CD4-positive, alpha-beta T cell (primary cell): ENCODE measurements at regions not wholly inside any gene's neighbourhood (a gene's known extent, or its start where the extent isn't known, plus 50 kb on each side); places are given as distances from the start of the nearest gene placed in this dataset.

ENCODE experiments used
- ATAC-seq: fragments of 200-7000 bp; cut with Tn5 transposase; one replicate; pipeline ENCODE4 v1.10.0; 2022; ENCODE audit warnings: mild to moderate bottlenecking; ENCODE audit not compliant: poor library complexity
- CTCF ChIA-PET: fragments of 350-600 bp; sonication (Branson Sonifier 250); formaldehyde crosslinking; loops from one replicate; lab custom pipeline; 2021; ENCODE audit warnings: antibody characterized with exemption, inconsistent platforms; lab: Charles Lee
- POLR2A ChIA-PET: fragments of 350-600 bp; sonication (Branson Sonifier 250); formaldehyde crosslinking; loops from one replicate; lab custom pipeline; 2021; ENCODE audit warnings: antibody characterized with exemption, inconsistent platforms; lab: Charles Lee
- DNase-seq, 14 experiments: peaks; one replicate each; pipeline ENCODE4 v3.0.0-alpha.2; 2013 to 2020; ENCODE audit warnings: mixed read lengths in 2 of 14
- H3K27ac ChIP-seq, 2 donors: one replicate each; pipeline versions ENCODE4 v1.5.1 to v1.7.0; 2013; ENCODE audit warnings: low read length in 2 of 2, low read depth in 1 of 2, mild to moderate bottlenecking in 1 of 2
- H3K27me3 ChIP-seq, 2 experiments: 1 replicate in 1 of 2; 2 replicates in 1 of 2; pipeline versions ENCODE4 v1.6.1 to v1.7.0; 2013; ENCODE audit warnings: low read length in 2 of 2, control low read depth in 1 of 2, mild to moderate bottlenecking in 1 of 2, moderate library complexity in 1 of 2; ENCODE audit not compliant: insufficient read depth in 2 of 2, control insufficient read depth in 1 of 2
- H3K36me3 ChIP-seq: one replicate; pipeline ENCODE4 v1.6.1; 2013; ENCODE audit warnings: low read length, control low read depth; ENCODE audit not compliant: insufficient read depth
- H3K4me1 ChIP-seq: one replicate; pipeline ENCODE4 v1.6.1; 2013; ENCODE audit warnings: low read length, control low read depth; ENCODE audit not compliant: insufficient read depth
- H3K4me3 ChIP-seq: one replicate; pipeline ENCODE4 v1.5.1; 2013; ENCODE audit warnings: mild to moderate bottlenecking, low read length, moderate library complexity
- H3K9me3 ChIP-seq, 2 experiments: 1 replicate in 1 of 2; 2 replicates in 1 of 2; pipeline versions ENCODE4 v1.6.1 to v1.7.0; 2013; ENCODE audit warnings: low read length in 2 of 2, mild to moderate bottlenecking in 2 of 2, control low read depth in 1 of 2, moderate library complexity in 1 of 2; ENCODE audit not compliant: control insufficient read depth in 1 of 2, insufficient read depth in 1 of 2
- H3K27ac Mint-ChIP-seq: one replicate; pipeline ENCODE4 v1.8.0; 2020; ENCODE audit warnings: mixed read lengths
- H3K27me3 Mint-ChIP-seq: one replicate; pipeline ENCODE4 v1.8.0; 2021; ENCODE audit warnings: mixed read lengths
- H3K36me3 Mint-ChIP-seq: one replicate; pipeline ENCODE4 v1.8.0; 2021; ENCODE audit warnings: low read depth, mixed read lengths
- H3K4me1 Mint-ChIP-seq: one replicate; pipeline ENCODE4 v1.8.0; 2021; ENCODE audit warnings: low read depth, mixed read lengths
- H3K4me3 Mint-ChIP-seq: one replicate; pipeline ENCODE4 v1.8.0; 2020; ENCODE audit warnings: mild to moderate bottlenecking, mixed read lengths
- H3K9me3 Mint-ChIP-seq: one replicate; pipeline ENCODE4 v1.8.0; 2020; ENCODE audit warnings: mixed read lengths
- intact Hi-C, 2 experiments: fragments of 100-400 bp; cut with DNase I in 1 of 2; cut with micrococcal nuclease in 1 of 2; formaldehyde crosslinking; loops; one replicate each; pipeline versions ENCODE4 v1.15.1 to v1.9.0; 2023 to 2025; cut with DNase I, micrococcal nuclease
- TF ChIP-seq, protein P1 (sequence below): fragments of 200-600 bp; IDR thresholded peaks from one replicate; pipeline ENCODE4 v1.8.0; 2022; ENCODE audit warnings: antibody characterized with exemption, mild to moderate bottlenecking

DNA sequence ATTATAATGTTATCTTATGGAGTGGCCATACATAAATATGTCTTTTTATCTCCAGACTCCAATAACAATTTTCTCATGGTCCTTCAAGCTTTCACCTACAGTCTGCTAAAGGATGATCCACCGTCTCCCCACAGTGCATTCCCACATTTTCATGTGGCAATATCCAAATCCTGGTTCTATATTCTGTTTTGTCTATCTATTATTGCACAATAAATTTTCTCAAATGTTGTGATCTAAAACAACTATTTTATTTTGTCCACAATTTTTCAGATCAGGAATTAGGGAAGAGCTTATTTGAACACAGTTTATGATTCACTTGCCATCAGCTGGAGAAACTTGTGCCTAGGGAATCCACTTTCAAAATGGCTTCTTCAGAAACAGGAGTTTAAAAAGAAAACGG lies 614.4 kb upstream of the TMEFF2 start:
- H3K4me3 Mint-ChIP-seq: no peak overlapping the region
- CTCF ChIA-PET: no interaction called here

DNA sequence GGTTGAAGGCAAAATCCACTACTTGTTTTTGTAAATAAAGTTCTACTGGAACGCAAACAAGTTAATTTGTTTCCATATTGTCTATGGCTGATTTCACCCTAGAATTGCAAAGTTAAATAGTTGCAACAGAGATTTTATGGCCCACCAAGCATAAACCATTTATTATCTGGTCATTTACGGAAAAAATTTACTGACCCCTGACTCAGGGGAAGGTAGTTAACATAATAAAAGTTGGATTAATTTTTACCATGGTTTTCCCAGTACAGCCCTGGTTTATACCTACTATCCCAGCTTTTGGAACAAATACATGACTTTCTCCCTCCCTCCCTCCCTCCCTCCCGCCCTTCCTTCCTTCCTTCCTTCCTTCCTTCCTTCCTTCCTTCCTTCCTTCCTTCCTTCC lies 588.9 kb upstream of the TMEFF2 start:
- ATAC-seq (no peak), DNase-seq (no peak)
- no peaks in the 10 kb centered on the region for H3K9me3 ChIP-seq
- no peaks in the 10 kb centered on the region for H3K27me3 ChIP-seq
- Mint-ChIP-seq H3K9me3 (peaks cover 2% of the 10 kb centered on the region), H3K27me3 (no peaks in the 10 kb centered on the region), H3K27ac (no peak overlapping the region), H3K36me3 (no peaks in the 10 kb centered on the region), H3K4me3 (no peak overlapping the region), H3K4me1 (no peaks in the 10 kb centered on the region)
- ChIA-PET CTCF (no interaction called here), POLR2A (no interaction called here)
- no peaks in the 10 kb centered on the region for H3K4me1 ChIP-seq
- no peak overlapping the region for H3K4me3 ChIP-seq
- H3K27ac ChIP-seq: no peak overlapping the region
- TF ChIP-seq, protein P1, sequence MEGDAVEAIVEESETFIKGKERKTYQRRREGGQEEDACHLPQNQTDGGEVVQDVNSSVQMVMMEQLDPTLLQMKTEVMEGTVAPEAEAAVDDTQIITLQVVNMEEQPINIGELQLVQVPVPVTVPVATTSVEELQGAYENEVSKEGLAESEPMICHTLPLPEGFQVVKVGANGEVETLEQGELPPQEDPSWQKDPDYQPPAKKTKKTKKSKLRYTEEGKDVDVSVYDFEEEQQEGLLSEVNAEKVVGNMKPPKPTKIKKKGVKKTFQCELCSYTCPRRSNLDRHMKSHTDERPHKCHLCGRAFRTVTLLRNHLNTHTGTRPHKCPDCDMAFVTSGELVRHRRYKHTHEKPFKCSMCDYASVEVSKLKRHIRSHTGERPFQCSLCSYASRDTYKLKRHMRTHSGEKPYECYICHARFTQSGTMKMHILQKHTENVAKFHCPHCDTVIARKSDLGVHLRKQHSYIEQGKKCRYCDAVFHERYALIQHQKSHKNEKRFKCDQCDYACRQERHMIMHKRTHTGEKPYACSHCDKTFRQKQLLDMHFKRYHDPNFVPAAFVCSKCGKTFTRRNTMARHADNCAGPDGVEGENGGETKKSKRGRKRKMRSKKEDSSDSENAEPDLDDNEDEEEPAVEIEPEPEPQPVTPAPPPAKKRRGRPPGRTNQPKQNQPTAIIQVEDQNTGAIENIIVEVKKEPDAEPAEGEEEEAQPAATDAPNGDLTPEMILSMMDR: no peak
- H3K36me3 ChIP-seq: no peaks in the 10 kb centered on the region
- intact Hi-C loops: no loop called here

More for the DNA sequence above, 614.4 kb upstream of the TMEFF2 start:
- ATAC-seq: no peak
- no peak for DNase-seq
- Histone ChIP-seq H3K27me3 (no peaks in the 10 kb centered on the region), H3K27ac (no peak overlapping the region), H3K9me3 (no peaks in the 10 kb centered on the region), H3K36me3 (no peaks in the 10 kb centered on the region), H3K4me1 (no peaks in the 10 kb centered on the region), H3K4me3 (no peak overlapping the region)
- TF ChIP-seq, protein P1: no peak
- POLR2A ChIA-PET: no interaction called here
- H3K36me3 Mint-ChIP-seq: no peaks in the 10 kb centered on the region
- H3K27me3 Mint-ChIP-seq: no peaks in the 10 kb centered on the region
- peaks cover 9% of the 10 kb centered on the region for H3K9me3 Mint-ChIP-seq
- no peaks in the 10 kb centered on the region for H3K4me1 Mint-ChIP-seq
- intact Hi-C loops: no loop called here
- no peak overlapping the region for H3K27ac Mint-ChIP-seq

DNA sequence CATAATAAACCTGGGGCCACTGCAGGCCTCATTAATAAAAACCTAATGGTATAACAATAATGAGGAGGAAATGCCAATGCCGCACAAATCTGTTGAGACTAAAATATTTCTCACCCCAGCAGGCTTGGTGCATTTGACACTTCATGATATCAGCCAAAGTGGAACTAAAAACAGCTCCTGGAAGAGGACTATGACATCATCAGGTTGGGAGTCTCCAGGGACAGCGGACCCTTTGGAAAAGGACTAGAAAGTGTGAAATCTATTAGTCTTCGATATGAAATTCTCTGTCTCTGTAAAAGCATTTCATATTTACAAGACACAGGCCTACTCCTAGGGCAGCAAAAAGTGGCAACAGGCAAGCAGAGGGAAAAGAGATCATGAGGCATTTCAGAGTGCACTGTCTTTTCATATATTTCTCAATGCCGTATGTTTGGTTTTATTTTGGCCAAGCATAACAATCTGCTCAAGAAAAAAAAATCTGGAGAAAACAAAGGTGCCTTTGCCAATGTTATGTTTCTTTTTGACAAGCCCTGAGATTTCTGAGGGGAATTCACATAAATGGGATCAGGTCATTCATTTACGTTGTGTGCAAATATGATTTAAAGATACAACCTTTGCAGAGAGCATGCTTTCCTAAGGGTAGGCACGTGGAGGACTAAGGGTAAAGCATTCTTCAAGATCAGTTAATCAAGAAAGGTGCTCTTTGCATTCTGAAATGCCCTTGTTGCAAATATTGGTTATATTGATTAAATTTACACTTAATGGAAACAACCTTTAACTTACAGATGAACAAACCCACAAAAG lies 580.9 kb upstream of the TMEFF2 start:
- Histone ChIP-seq H3K4me1 (no peaks in the 10 kb centered on the region), H3K9me3 (no peaks in the 10 kb centered on the region), H3K27me3 (no peaks in the 10 kb centered on the region), H3K4me3 (no peak overlapping the region), H3K27ac (no peak overlapping the region), H3K36me3 (no peaks in the 10 kb centered on the region)
- Mint-ChIP-seq H3K27me3 (no peaks in the 10 kb centered on the region), H3K9me3 (peaks cover 3% of the 10 kb centered on the region), H3K36me3 (no peaks in the 10 kb centered on the region), H3K27ac (no peak overlapping the region), H3K4me3 (no peak overlapping the region), H3K4me1 (no peaks in the 10 kb centered on the region)
- intact Hi-C loops: no loop called here
- ATAC-seq (no peak), DNase-seq (no peak)
- CTCF ChIA-PET: no interaction called here
- POLR2A ChIA-PET: no interaction called here
- TF ChIP-seq, protein P1: no peak
